CD4-positive, alpha-beta T cell treated with Interleukin-10 for 1 hour (primary cell): ENCODE measurements at regions not wholly inside any gene's neighbourhood (a gene's known extent, or its start where the extent isn't known, plus 50 kb on each side); places are given as distances from the start of the nearest gene placed in this dataset.

Experiments
- DNase-seq: peaks from one replicate; pipeline ENCODE4 v3.0.0-alpha.2; 2020

DNA sequence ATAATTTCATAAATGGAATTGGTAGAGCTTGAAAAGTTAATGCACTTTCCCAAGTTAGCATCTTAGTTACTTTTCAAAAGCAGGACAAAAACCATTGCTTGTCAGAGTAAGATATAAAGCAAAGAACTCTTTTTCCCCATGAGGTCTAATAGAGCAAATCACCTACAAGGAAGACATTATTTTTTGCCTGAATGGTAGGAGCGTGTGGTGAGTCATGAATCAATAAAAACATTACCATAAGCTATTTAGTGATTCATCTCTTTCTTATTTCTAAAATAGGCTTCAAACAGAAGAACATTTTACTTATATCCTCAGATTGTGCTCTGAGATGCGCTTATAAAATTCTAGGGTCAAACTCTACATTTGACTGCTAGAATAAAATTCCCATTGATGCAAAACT is 109.4 kb upstream of the GPRIN3 start:
- no peak for DNase-seq

DNA sequence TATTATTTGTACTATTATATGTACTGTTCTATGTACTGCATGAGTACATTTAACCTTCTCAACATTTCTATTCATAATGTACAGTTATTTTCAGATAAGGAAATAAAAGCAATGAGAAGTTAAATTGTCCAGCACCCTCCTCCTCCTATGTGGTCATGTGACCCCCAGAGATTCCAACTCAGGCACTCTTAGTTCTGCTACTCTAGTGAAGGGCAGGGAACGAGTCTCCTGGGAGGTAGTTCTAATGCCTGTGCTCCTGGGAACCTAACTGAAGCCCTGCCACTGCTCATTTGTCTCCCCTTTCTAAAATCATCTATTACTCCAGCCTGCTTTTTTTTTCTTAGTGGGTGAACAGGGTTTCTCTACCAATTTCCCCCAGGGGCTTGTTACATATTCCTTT is 105.9 kb upstream of the GPRIN3 start:
- DNase-seq: no peak

DNA sequence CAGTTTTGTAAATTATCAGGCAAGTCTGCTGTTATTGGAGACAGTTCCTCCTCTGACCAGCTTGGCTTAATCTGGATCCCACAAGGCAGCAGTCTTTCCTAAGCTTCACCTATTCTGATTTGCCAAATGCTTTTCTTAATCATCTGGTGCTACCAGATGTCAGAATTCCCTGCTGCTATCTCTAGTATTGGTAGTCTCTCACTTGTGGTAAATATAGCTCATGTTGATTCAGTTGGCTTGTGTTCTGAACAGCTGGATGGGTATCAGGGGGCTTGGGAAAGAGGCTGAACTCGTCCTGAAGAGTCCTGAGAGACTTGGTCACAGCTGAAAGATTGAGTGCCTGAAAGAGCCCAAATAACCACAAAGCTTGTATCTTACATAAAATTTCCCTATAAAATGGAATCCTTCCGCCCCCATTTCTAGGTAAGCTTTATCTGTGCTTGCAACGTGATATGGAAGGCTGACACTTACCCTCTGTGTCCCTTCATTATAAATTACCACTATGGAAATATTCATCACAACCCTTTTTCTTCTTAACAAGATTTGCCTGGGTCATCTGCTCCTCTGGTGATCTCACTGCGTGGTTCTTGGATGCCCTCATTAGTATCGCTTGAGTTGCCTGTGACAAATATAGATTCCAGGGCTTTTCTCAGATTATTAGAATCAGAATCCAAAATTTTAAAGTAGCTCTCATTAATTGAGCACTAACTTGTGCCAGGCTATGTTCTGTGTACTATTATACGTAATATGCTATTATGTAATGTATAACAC is 104.1 kb upstream of the GPRIN3 start:
- no peak for DNase-seq

DNA sequence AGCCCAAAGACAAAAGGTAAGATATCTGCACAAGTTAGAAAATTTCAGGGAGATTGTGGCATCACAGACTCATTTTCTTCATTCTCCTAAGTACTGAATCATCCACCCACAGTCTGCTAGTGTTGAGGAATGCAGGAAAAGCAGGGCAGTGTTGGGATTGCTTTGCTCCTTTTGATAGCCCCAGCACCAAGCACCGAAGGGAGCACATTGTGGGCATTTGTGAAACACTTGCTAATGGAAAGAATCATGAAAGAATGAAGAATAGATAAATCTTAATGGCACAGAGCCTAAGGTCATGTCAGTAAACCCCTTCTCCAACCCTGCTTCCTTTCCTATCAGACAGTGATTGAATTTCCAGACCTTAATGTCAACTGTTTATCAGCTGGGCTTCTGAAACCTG is 103.1 kb upstream of the GPRIN3 start:
- DNase-seq: no peak

DNA sequence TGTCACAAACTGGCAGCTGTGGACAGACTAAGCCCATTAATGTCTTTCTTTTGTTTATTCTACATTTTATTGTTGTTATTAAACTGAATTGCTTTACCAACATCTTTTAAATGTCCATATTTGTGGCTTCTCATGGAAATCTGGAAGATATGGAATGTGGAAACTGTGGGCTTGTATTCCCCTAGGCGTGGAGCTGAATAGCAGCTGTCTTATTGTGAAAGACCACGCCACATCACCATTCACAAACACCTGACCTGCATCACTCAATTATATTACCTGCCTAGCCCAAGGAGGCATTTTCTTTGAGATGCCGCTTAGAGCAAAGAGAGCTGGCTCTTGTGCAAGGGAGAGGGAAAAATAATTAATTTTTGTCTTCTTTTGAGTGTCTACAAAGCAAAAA is 96.9 kb upstream of the GPRIN3 start:
- no peak for DNase-seq

DNA sequence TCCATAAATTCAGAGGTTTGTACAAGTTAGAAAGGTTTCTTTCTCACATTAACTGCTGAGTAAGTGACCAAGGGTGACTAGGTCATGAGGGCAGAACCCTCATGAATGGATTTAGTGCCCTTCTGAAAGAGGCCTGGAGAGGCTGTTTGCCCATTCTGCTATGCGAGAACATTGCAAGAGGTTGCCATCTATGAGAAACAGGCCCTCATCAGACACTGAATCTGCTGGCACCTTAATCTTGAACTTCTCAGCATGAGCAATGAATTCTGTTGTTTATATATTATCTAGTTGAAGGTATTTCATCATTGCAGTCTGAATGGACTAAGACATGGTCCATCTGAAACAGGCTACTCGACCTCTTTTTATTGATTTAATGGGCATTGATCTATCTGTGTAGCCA is 96.2 kb upstream of the GPRIN3 start:
- no peak for DNase-seq

DNA sequence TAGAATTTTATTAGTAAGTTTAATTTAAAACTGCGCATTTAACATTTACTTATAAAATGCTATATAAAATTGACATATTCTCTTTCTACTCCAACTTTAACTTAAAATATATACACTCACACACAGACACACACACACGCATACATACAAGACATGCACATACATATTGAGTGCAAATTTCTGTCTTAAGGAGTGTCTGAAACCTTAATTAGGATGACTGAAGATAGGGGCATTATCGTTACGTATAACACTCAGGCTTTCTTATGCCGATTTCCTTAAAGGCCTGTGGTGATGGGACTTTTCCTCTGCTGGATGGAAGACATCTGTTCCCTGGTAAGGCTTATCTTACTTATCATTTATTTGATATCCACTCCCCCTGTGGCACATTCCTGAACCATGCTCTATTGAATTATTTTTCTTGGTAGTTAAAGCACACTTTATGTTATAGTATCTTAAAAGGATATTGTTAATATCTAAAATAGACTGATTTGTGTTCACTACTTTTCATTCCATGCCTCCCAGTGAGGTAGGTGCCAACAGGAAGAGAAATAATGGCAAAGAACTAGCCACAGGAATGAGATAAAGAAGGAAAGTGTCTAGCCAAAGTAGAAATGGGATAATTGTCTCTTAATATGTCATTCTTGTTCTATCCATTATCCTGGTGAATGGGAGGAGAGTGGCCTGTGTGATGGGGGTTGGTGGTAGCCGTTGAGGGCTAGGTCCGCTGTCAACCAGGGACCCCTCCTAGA is 92.9 kb upstream of the GPRIN3 start:
- no peak for DNase-seq

DNA sequence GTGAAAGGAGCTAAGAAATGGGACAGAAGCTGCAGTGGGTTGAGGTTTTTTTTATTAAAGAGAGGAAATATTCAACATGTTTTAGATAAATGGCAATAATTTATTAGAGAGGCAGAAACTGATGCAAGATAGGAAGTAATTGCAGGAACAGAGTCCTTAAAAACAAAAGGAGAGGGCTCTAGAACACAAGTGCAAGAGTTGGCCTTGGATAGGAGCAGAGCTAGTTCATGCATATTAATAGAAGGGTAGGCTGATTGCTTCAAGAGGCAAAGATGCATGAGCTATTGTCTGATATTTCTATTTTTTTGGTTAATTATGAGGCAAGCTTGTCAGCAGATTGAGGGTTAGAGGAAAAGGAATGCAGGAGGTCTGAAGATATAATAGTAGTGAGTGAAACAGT is 91.0 kb upstream of the GPRIN3 start:
- DNase-seq: no peak

DNA sequence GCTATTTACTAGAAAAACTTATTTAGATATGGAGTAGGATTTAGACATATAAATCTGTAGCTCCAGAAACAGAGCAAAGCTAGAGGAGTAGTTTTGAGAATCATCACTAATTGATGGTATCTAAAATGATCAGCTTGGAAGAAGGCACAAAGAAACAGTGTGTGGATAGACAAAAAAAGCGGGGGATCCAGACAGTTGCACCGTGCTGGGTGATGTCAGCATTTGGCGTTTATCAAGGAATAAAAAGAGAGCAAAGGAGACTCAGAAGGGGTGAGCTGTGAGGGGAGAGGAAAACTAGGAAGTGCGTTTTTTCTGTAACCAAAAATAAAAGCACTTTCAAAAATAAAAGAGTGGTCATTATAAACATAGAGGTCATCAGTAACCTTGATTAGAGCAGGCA is 90.5 kb upstream of the GPRIN3 start:
- no peak for DNase-seq

DNA sequence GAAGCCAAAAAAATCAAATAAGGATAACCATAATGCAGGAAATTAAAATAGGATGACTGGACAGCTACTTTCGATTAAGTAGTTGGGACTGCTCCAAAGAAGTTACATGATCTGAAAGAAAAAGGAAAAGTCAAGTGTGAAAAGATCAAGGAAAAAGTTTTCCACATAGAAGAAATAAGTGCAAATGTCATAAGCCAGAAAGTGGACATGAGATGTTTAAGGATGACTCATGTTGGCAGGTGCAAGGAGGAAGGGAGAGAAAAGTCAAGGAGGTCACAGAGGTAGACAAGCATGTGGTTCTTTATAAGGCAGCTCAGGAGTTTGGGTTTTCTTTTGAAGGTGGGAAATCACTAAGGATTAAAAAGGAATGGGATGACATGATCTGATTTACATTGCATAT is 89.8 kb upstream of the GPRIN3 start:
- no peak for DNase-seq

DNA sequence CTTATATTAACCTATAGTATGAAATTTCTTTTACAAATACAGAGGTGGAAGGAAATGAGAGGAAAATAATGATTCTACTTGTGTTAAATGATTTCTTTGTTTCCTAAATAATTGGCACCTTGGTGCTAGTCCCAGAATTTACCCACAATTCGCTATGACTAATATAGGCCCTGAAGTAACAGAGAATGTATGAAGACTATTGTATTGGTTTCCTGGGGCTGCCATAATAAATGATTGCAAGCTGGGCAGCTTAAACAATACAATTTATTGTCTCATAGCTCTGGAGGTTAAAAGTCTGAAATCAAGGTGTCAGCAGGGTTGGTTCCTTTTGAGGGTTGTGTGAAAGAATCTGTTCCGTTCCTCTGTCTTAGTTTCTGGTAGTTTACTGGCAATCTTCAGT is 74.8 kb upstream of the GPRIN3 start:
- DNase-seq: no peak

DNA sequence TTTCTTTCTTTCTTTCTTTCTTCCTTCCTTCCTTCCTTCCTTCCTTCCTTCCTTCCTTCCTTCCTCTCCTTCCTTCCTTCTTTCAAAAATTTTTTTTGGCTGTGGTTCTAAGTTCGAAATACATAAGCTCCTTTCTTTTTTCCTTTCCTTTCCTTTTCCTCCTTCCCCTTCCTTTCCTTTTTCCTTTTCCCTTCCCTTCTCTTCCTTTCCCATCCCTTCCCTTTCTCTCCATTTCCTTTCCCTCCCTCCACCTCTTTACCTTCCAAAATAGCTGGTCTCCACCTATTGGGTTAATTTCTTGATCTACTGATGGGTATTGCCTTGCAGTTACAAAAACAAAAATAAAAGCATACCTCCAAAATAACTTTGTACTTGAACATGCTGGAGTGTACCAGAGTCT is 73.4 kb upstream of the GPRIN3 start:
- DNase-seq: no peak

DNA sequence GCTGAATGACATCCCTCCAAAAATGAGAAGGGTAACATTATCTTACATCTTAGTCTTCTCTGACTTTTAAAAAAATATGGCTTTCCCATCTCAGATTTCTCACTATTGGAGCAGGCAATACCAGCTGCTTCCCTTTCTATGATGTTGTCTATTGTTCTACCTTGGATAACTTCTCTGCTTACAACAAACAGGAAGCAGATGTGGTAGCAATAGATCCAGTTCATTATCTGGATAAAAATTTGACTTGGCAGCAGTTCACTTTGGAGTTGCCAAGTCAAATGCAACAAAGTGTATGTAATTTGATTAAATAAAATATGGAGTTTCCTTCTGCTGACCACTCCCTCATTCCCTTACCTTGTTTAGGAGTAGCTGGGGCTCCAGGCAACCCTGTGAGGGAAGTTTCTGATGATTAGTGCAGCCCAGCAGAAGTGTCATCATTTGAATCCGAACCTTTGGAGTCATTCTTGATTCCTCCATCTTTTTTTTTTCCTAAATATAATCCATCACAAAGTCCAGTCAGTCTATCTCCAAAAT is 72.0 kb upstream of the GPRIN3 start:
- DNase-seq: no peak

DNA sequence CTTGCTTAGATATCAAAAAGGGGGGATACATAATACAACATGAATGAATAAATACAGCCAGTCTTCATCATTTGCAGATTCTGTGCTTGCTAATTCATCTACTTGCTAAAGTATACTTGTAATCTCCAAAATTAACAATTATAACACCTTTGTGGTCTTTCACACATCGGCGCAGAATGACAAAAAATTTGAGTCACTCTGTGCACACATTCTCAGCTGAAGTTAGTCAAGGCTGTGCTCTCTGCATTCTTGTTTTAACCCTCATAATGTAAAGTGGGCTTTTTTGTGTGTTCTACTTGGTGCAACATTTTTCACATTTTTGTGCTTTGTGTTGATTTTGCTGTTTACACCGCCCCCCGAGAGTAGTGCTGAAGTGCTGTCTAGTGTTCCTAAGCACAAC is 65.8 kb upstream of the GPRIN3 start:
- DNase-seq: no peak

DNA sequence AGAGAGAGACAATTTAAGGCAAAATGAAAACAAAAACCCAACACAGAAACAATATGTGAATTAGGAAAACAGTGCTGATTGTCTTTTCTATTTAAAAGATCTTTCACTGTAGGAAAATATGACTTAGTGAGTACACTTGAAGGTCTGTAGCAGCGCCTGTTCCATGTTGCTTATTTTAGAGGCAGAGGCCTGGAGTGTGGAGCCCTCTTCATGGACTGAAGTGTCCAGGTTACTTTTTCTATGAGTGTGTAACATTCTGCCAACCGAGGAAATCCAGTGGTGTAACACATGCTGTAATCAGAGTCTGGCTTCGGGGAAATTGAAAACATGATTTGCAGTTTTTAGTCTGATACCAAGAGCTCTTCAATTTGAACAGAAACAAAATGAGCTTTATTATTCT is 64.0 kb upstream of the GPRIN3 start:
- no peak for DNase-seq

DNA sequence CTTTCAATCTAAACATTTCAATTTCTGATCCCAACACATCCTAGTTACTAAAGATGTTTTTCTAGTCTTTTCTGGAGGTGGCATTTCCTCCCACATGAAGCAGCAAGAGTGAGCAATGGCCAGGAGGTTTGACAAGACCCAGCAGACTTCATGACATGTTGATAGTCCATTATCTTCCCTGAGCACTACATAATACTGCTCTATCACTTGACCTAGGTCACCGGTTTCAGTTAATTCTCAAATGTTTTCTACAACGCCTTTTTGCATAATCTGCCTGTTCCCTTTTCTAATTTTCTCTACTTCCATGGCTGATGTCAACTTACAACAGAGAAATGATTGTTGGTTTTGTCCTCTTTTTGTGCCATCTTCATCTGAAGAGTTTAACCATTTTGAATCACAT is 62.0 kb upstream of the GPRIN3 start:
- no peak for DNase-seq

DNA sequence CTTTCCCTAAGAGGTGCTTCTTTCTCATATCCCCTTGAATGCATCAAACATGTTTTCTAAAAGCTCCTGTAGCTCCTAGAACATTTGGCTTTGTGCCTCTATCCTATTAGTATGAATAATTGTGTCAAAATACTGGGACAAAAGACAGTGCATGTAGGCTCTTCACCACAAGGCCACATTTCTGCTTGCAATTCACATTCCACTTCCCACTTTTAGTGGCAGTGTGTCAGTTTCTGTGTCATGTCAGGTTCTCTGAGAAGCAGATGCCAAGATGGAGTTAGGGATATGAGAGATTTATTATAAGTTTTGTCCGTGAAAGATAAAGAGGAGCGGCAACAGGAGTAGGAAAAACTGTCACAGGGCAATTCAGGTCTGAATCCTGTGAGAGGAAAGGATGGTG is 61.3 kb upstream of the GPRIN3 start:
- DNase-seq: no peak

DNA sequence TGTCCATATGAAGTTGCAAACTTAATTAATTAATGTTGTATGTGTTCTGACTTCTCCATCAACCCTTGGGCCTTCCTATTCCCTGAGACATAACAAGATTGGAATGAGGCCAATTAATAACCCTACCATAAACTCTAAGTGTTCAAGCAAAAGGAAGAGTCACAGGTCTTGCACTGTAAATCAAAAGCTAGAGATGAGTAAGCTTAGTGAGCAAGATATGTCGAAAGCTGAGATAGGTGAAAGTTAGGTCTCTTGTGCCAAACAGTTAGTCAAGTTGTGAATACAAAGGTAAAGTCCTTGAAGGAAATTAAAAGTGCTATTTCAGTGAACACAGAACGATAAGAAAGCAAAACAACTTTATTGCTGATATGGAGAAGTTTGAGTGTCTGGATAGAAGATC is 58.2 kb upstream of the GPRIN3 start:
- DNase-seq: no peak

DNA sequence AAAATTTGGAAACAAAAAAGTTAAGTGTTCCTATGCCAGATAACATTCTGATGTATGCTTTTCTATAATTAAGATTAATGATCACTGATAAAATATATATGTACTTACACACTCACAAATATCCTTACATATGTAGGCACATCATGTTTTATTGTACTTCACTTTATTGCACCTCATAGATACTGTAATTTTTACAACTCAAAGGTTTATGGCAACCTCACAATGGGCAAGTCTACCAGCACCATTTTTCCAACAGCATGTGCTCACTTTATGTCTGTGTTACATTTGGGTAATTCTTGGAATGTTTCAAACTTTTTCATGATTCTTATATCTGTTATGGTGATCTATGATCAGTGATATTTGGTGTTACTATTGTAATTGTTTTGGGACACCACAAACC is 57.8 kb upstream of the GPRIN3 start:
- DNase-seq: no peak

DNA sequence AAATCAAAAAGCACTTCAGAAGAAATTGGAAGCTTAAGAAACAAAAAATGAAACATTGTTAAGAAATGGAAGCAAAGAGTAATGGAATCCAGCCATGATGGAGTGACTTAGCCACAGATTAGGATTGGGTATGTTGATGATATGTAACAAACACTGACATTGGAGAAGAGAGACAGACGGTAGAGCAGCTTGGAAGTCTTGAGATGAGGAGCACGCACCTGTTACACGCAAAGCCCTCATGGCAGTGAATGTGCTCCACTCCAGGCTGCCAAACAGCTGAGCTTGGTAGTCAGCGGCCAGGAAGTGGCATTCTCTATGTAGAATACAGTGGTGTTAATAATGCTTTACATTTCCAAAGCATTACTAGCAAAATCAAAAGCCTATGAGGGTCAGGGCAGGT is 56.9 kb upstream of the GPRIN3 start:
- DNase-seq: no peak

DNA sequence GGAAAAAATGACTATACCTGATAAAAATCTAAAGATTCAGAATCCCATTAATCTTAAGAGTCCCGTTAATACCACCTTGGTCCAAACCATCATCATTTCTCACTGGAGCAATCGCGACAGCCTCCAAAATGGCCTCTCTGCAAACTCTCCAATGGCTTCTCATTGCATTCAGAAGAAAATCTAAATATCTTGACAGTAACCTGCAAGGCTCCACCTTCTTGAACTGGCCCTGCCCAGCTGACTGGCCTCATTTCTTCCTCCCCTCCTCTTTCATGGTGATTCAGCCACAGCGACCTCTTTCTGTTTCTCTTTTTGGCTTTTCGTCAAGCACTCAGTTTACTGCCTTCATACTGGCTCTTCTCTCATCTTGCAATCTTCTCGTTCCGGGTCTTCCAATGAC is 56.2 kb upstream of the GPRIN3 start:
- no peak for DNase-seq

DNA sequence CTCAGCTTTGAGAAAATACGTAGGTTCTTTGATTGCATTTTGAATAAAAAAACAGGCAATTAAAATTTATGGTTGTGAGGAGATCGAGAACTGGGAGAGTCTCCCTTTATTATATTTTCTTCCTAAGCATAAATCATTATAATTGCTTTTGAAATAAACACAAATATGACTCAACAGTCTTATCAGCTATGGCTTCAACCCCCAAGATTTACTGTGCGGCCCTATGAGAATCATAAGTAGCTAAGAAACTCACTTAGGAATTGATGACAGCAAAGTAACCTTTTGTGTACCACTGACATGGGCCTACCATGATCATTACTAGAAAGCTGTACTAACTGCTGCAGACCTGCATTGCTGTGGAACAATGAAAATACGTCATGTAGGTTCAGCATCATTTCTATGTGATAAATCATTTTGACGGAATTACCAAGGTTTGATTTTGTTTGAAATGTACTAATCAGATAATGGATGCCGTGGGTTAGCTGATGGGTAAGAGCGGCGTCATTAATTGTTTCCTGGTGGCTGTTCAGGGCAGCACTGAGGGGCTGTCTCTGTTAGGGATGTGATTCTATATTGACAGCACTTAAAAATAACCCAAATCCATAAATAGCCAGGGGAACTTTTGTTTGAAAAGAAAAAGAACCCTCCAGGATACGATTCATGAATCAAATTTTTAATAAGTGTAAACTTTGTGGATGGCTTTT is 51.5 kb upstream of the GPRIN3 start:
- DNase-seq: no peak

DNA sequence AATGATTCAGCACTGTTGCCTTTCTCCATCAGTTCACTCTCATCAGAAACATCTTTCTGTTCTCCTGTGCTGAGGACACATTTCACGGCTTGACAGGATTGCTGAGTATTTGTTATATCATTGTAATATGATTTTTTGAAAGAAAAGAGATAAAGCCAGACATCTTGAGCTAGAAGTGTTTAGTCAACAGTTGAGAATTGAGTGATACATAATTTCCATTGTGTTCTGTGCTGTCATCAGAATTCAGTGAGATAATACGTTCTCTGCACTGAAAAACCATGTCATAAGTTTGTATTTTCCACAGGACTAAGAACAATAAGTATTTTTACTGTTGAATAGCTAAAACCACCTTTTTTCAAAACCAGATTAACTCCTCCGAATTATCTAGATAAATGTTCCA is 50.2 kb upstream of the GPRIN3 start:
- DNase-seq: no peak
